ENCODE measurements at regions not wholly inside any gene's neighbourhood (a gene's known extent, or its start where the extent isn't known, plus 50 kb on each side); places are given as distances from the start of the nearest gene placed in this dataset.

- ChIA-PET CTCF (interaction anchor here (0.5 to 1.3 kb wide), 6 partner anchors 18 to 270 kb away, joined by 3 read pairs; no protein-coding TSS in a partner anchor), POLR2A (interaction anchor here (0.6 to 1.0 kb wide), 2 partner anchors 18 to 49 kb away, joined by 3 read pairs; no protein-coding TSS in a partner anchor), SMC1A (ENCODE audit: uncharacterized antibody, unreplicated experiment) (interaction anchor here (0.6 to 1.3 kb wide), 8 partner anchors 9 to 666 kb away, joined by 3 to 6 read pairs (median 3); no protein-coding TSS in a partner anchor), RAD21 (ENCODE audit: unreplicated experiment) (interaction anchor here (0.8 to 1.3 kb wide), 8 partner anchors 17 to 266 kb away, joined by 3 to 4 read pairs (median 3); no protein-coding TSS in a partner anchor)
- DNase-seq (ENCODE audit: low read depth, low spot score) (no peak), FAIRE-seq (no peak), ATAC-seq (no peak)
- no peak overlapping the region for H3K9ac ChIP-seq (ENCODE audit: control insufficient read depth, insufficient read depth, low read length)
- no TSS peak for BruUV-seq (replicated peaks)
- no peaks in the 10 kb centered on the region for H3K79me2 ChIP-seq (ENCODE audit: control insufficient read depth, insufficient read depth, low read length)
- no peak overlapping the region for H3K4me2 ChIP-seq (ENCODE audit: control insufficient read depth, insufficient read depth)
- no peak overlapping the region for H3K27ac ChIP-seq (ENCODE audit: control insufficient read depth, insufficient read depth)
- in situ Hi-C loops (cut with MboI) (no loop called here), intact Hi-C loops (cut with micrococcal nuclease; ENCODE audit: unreplicated experiment) (no loop called here)
- no peak overlapping the region for H3K4me3 ChIP-seq
- no peak for TF ChIP-seq ZNF687 (IDR thresholded peaks at IDR 0.05)
- TF ChIP-seq E2F8 (IDR thresholded peaks at IDR 0.05; ENCODE audit: low read depth, partially characterized antibody), result no peak
- no peak for TF ChIP-seq ZNF24 (IDR thresholded peaks at IDR 0.05)
- TF ChIP-seq IKZF2 (IDR thresholded peaks at IDR 0.05), result 0 out of 4 replicates have a peak, but pooled peaks have one; percentile 29 to 30
- no peak for TF ChIP-seq SUZ12 (IDR thresholded peaks at IDR 0.05; ENCODE audit: unreplicated experiment)
- TF ChIP-seq MTA2 (IDR thresholded peaks at IDR 0.05; ENCODE audit: low read depth), result no peak
- TF ChIP-seq SIN3A (IDR thresholded peaks at IDR 0.05; ENCODE audit: low read depth, low read length), result no peak
- no peak for TF ChIP-seq CHD2 (IDR thresholded peaks at IDR 0.05; ENCODE audit: borderline replicate concordance, low read depth, low read length)
- TF ChIP-seq CREM (IDR thresholded peaks at IDR 0.05; ENCODE audit: low read depth), result no peak
- no peak for TF ChIP-seq MEF2B (IDR thresholded peaks at IDR 0.05; ENCODE audit: partially characterized antibody, poor library complexity, severe bottlenecking)
- TF ChIP-seq SIX5 (IDR thresholded peaks at IDR 0.05; ENCODE audit: low read depth, low read length, severe bottlenecking), result no peak
- peak; percentile 52 for TF ChIP-seq EED (IDR thresholded peaks at IDR 0.05; ENCODE audit: low read depth)
- H2AFZ ChIP-seq (ENCODE audit: control insufficient read depth, low read depth, low read length), result peak overlapping the region; percentile 33
- 0% methylated on average over 1 of the region's 1 CpG for WGBS (ENCODE audit: insufficient coverage, insufficient replicate concordance, low lambda C conversion rate, missing lambda C conversion rate)
- no peaks in the 10 kb centered on the region for H3K27me3 ChIP-seq (replicated peaks in 1 of 2; ENCODE audit: control insufficient read depth in 2 of 2, insufficient read depth in 2 of 2, low read length in 1 of 2)
- no peaks in the 10 kb centered on the region for H3K36me3 ChIP-seq (ENCODE audit: control insufficient read depth in 2 of 2, insufficient read depth in 2 of 2, low read length in 1 of 2)
- no peaks in the 10 kb centered on the region for H4K20me1 ChIP-seq (ENCODE audit: control insufficient read depth, insufficient read depth)
- peaks cover 32% of the 10 kb centered on the region for H3K4me1 ChIP-seq (ENCODE audit: control insufficient read depth, insufficient read depth, low read length)
- no peaks in the 10 kb centered on the region; the same call in 2 of the 3 replicates for H3K9me3 ChIP-seq (replicated peaks; ENCODE audit: control insufficient read depth, insufficient read depth, low read length)
Measured at GRCh38 chr6:42502127-42502526, 50.4 kb upstream of the TRERF1 start.

Data from GM12878 (cell line).